HCT116 (cell line): ENCODE measurements at regions not wholly inside any gene's neighbourhood (a gene's known extent, or its start where the extent isn't known, plus 50 kb on each side); places are given as distances from the start of the nearest gene placed in this dataset.

Experiments
- ATAC-seq: fragments of 200-7000 bp; cut with Tn5 transposase; 2 replicates; pipeline ENCODE4 v1.9.1; 2020; ENCODE audit warnings: mild to moderate bottlenecking, moderate library complexity
- BruUV-seq: library from RNA; stranded (reverse); fragments of 400-500 nt; replicated peaks from 2 replicates; lab custom pipeline; 2021; lab: Mats Ljungman, UMichigan
- CTCF ChIA-PET: fragments of 300-600 bp; sonication (Branson Sonifier 250); formaldehyde crosslinking; loops from one replicate; lab custom pipeline; 2021; ENCODE audit warnings: antibody characterized with exemption; lab: Charles Lee
- POLR2A ChIA-PET: fragments of 300-600, 350-600 bp; sonication (Branson Sonifier 250); formaldehyde crosslinking; loops from one replicate; lab custom pipeline; 2021; ENCODE audit warnings: antibody characterized with exemption; lab: Charles Lee
- RAD21 ChIA-PET, 2 experiments: fragments of 300-600 bp; sonication (Branson Sonifier 250); formaldehyde crosslinking; loops; one replicate each; lab custom pipeline; 2023; ENCODE audit warnings: low total read pairs in 2 of 2; ENCODE audit not compliant: uncharacterized antibody in 2 of 2, unreplicated experiment in 2 of 2, low non-redundant PET in 1 of 2; lab: Charles Lee
- DNase-seq: peaks from one replicate; pipeline ENCODE4 v3.0.0-alpha.2; 2010; ENCODE audit warnings: low read depth, low spot score
- H2AFZ ChIP-seq: fragments of 200-600 bp; shearing (Covaris generic), sonication (generic); 2 replicates; pipeline ENCODE4 v1.6.1; 2017; ENCODE audit warnings: low read depth, mixed run types, mixed read lengths, antibody characterized with exemption, low read length; ENCODE audit not compliant: poor library complexity, severe bottlenecking
- H3K27ac ChIP-seq: 2 replicates; pipeline ENCODE4 v1.5.1; 2012; ENCODE audit warnings: low read depth, low read length
- H3K27me3 ChIP-seq: fragments of 200-600 bp; sonication (generic); 2 replicates; pipeline ENCODE4 v1.6.1; 2016; ENCODE audit warnings: mixed run types, low read length, mixed read lengths; ENCODE audit not compliant: insufficient read depth
- H3K36me3 ChIP-seq, 2 experiments: fragments of 200-500 bp in 1 of 2; fragments of 200-600 bp in 1 of 2; sonication (Bioruptor generic) in 1 of 2; sonication (generic) in 1 of 2; 2 replicates each; pipeline versions ENCODE4 v1.5.1 to v1.6.1; 2014 to 2016; ENCODE audit warnings: low read length in 2 of 2, inconsistent platforms in 1 of 2, mixed read lengths in 1 of 2, mixed run types in 1 of 2; ENCODE audit not compliant: insufficient read depth in 2 of 2, control insufficient read depth in 1 of 2
- H3K4me1 ChIP-seq, 2 experiments: fragments of 200-600 bp in 1 of 2; sonication (generic) in 1 of 2; 2 replicates each; pipeline versions ENCODE4 v1.5.1 to v1.6.1; 2012 to 2017; ENCODE audit warnings: low read length in 2 of 2, inconsistent platforms in 1 of 2, mild to moderate bottlenecking in 1 of 2, mixed read lengths in 1 of 2, mixed run types in 1 of 2, moderate library complexity in 1 of 2; ENCODE audit not compliant: insufficient read depth in 2 of 2, control insufficient read depth in 1 of 2
- H3K4me2 ChIP-seq: fragments of 200-600 bp; sonication (generic); 2 replicates; pipeline ENCODE4 v1.6.1; 2017; ENCODE audit warnings: mixed run types, low read length, mixed read lengths
- H3K4me3 ChIP-seq, 2 experiments: fragments of 200-600 bp in 1 of 2; sonication (generic) in 1 of 2; replicated peaks in 1 of 2; 2 replicates each; pipeline ENCODE4 v1.5.1; 2011 to 2016; ENCODE audit warnings: low read length in 2 of 2, control low read depth in 1 of 2, low read depth in 1 of 2, mild to moderate bottlenecking in 1 of 2, mixed read lengths in 1 of 2, mixed run types in 1 of 2
- H3K79me2 ChIP-seq: fragments of 200-600 bp; sonication (generic); 2 replicates; pipeline ENCODE4 v1.6.1; 2017; ENCODE audit warnings: mild to moderate bottlenecking, mixed run types, low read length, moderate library complexity, mixed read lengths; ENCODE audit not compliant: insufficient read depth
- H3K9ac ChIP-seq: fragments of 200-600 bp; sonication (generic); 2 replicates; pipeline ENCODE4 v1.6.1; 2016; ENCODE audit warnings: low read length, mixed read lengths
- H3K9me2 ChIP-seq: fragments of 200-600 bp; sonication (generic), shearing (Covaris generic); 2 replicates; pipeline ENCODE4 v1.6.1; 2017; ENCODE audit warnings: mixed run types, mild to moderate bottlenecking, moderate library complexity; ENCODE audit not compliant: insufficient read depth
- H3K9me3 ChIP-seq, 2 experiments: fragments of 200-500 bp in 1 of 2; fragments of 200-600 bp in 1 of 2; sonication (Bioruptor generic) in 1 of 2; sonication (generic) in 1 of 2; 2 replicates each; pipeline ENCODE4 v1.6.1; 2014 to 2017; ENCODE audit warnings: low read length in 2 of 2, mixed read lengths in 2 of 2, inconsistent platforms in 1 of 2, low read depth in 1 of 2, mild to moderate bottlenecking in 1 of 2, mixed run types in 1 of 2, moderate library complexity in 1 of 2; ENCODE audit not compliant: control insufficient read depth in 1 of 2, insufficient read depth in 1 of 2
- H4K20me1 ChIP-seq: fragments of 200-600 bp; sonication (generic), shearing (Covaris generic); 2 replicates; pipeline ENCODE4 v1.6.1; 2017; ENCODE audit warnings: mixed run types, mild to moderate bottlenecking, moderate library complexity; ENCODE audit not compliant: insufficient read depth
- CBX3 ChIP-seq: IDR thresholded peaks from 2 replicates; pipeline ENCODE4 v1.6.1; 2012; ENCODE audit warnings: low read depth
- ELF1 ChIP-seq: IDR thresholded peaks from 2 replicates; pipeline ENCODE4 v1.6.1; 2012; ENCODE audit warnings: low read depth, borderline replicate concordance
- EZH2 ChIP-seq: fragments of 200-600 bp; sonication (generic); IDR thresholded peaks from 2 replicates; pipeline ENCODE4 v1.6.1; 2017; ENCODE audit warnings: antibody characterized with exemption, mixed run types
- FOSL1 ChIP-seq: IDR thresholded peaks from 2 replicates; pipeline ENCODE4 v1.6.1; 2012; ENCODE audit warnings: low read depth
- JUND ChIP-seq: IDR thresholded peaks from 2 replicates; pipeline ENCODE4 v1.6.1; 2012
- POLR2A ChIP-seq: IDR thresholded peaks from 2 replicates; pipeline ENCODE4 v1.7.0; 2011; ENCODE audit warnings: borderline replicate concordance; ENCODE audit not compliant: insufficient read depth, insufficient read length; ENCODE audit errors: extremely low read depth
- POLR2AphosphoS5 ChIP-seq: IDR thresholded peaks from 2 replicates; pipeline ENCODE4 v1.6.1; 2011; ENCODE audit warnings: mild to moderate bottlenecking, low read depth, low read length, moderate library complexity
- RAD21 ChIP-seq: IDR thresholded peaks from 2 replicates; pipeline ENCODE4 v1.6.1; 2012; ENCODE audit warnings: low read depth, mild to moderate bottlenecking
- SP1 ChIP-seq: IDR thresholded peaks from 2 replicates; pipeline ENCODE4 v1.6.1; 2012; ENCODE audit warnings: low read depth
- ZFX ChIP-seq: fragments of 450-650 bp; IDR thresholded peaks from 2 replicates; pipeline ENCODE4 v1.6.1; 2017
- ZNF274 ChIP-seq: fragments of 200-500 bp; sonication (Bioruptor generic); IDR thresholded peaks from 2 replicates; pipeline ENCODE4 v1.6.1; 2014; ENCODE audit warnings: mild to moderate bottlenecking, low read depth, low read length, inconsistent platforms
- intact Hi-C: fragments of 100-400 bp; cut with micrococcal nuclease; formaldehyde crosslinking; loops from 2 replicates; pipeline ENCODE4 v1.10.0; 2022
- TF ChIP-seq, protein P1 (sequence below): IDR thresholded peaks from 2 replicates; pipeline ENCODE4 v1.6.1; 2012
- TF ChIP-seq, protein P2 (sequence below), 3 experiments: fragments of 200-600 bp in 1 of 3; sonication (generic) in 1 of 3; IDR thresholded peaks in 2 of 3; conservative IDR thresholded peaks in 1 of 3; 2 replicates each; pipeline ENCODE4 v1.5.1; 2012 to 2017; ENCODE audit warnings: low read depth in 2 of 3, low read length in 2 of 3, antibody characterized with exemption in 1 of 3, borderline replicate concordance in 1 of 3, control low read depth in 1 of 3, mild to moderate bottlenecking in 1 of 3, mixed read lengths in 1 of 3, mixed run types in 1 of 3, moderate library complexity in 1 of 3; ENCODE audit not compliant: insufficient read depth in 1 of 3
- TF ChIP-seq, protein P3 (sequence below): IDR thresholded peaks from 2 replicates; pipeline ENCODE4 v1.6.1; 2012; ENCODE audit warnings: low read depth

DNA sequence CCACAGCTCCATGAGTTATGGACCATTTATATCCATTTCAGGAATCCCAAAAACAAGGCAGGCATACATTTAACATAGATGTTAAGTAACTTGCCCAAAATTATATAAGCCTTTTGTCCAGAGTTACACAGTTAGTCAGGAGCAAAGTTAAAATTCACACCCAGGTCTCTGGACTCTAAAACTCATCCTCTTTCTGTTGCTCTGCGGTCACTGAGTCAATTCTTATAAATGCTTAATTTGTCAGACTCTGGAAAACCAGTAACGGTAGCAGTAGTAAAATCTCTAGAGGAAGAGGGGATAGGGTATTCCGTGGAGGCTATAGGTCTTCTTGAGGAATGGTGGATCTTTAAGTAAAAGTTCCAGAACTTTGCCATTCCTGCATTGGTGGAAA lies 223.6 kb upstream of the JUN start:
- RAD21 ChIA-PET: no interaction called here

More for the DNA sequence above, 223.6 kb upstream of the JUN start:
- ChIA-PET POLR2A (no interaction called here), CTCF (no interaction called here)
- Histone ChIP-seq H3K4me3 (no peak overlapping the region), H3K9me2 (no peaks in the 10 kb centered on the region), H3K36me3 (no peaks in the 10 kb centered on the region), H3K4me1 (peaks cover 0 to 6% of the 10 kb centered on the region in 2 experiments; a peak in 1 of 4 replicates), H3K27ac (no peak overlapping the region), H2AFZ (no peak overlapping the region), H3K9ac (no peak overlapping the region), H3K9me3 (no peaks in the 10 kb centered on the region), H4K20me1 (no peaks in the 10 kb centered on the region), H3K79me2 (no peaks in the 10 kb centered on the region), H3K27me3 (no peaks in the 10 kb centered on the region), H3K4me2 (no peak overlapping the region)
- DNase-seq: no peak
- intact Hi-C loops: no loop called here
- BruUV-seq: no TSS peak
- no peak for ATAC-seq
- TF ChIP-seq JUND (no peak), POLR2AphosphoS5 (no peak), CBX3 (no peak), SP1 (no peak), ZFX (no peak), ZNF274 (no peak), ELF1 (no peak), POLR2A (no peak), RAD21 (no peak), EZH2 (no peak), FOSL1 (no peak)
- TF ChIP-seq, protein P1, sequence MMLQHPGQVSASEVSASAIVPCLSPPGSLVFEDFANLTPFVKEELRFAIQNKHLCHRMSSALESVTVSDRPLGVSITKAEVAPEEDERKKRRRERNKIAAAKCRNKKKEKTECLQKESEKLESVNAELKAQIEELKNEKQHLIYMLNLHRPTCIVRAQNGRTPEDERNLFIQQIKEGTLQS: no peak
- TF ChIP-seq, protein P2, sequence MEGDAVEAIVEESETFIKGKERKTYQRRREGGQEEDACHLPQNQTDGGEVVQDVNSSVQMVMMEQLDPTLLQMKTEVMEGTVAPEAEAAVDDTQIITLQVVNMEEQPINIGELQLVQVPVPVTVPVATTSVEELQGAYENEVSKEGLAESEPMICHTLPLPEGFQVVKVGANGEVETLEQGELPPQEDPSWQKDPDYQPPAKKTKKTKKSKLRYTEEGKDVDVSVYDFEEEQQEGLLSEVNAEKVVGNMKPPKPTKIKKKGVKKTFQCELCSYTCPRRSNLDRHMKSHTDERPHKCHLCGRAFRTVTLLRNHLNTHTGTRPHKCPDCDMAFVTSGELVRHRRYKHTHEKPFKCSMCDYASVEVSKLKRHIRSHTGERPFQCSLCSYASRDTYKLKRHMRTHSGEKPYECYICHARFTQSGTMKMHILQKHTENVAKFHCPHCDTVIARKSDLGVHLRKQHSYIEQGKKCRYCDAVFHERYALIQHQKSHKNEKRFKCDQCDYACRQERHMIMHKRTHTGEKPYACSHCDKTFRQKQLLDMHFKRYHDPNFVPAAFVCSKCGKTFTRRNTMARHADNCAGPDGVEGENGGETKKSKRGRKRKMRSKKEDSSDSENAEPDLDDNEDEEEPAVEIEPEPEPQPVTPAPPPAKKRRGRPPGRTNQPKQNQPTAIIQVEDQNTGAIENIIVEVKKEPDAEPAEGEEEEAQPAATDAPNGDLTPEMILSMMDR (IDR thresholded peaks at IDR 0.05 in 2 of 3, conservative IDR thresholded peaks at IDR 0.05 in 1 of 3; ENCODE audit: borderline replicate concordance in 1 of 3, insufficient read depth in 1 of 3, low read depth in 2 of 3, low read length in 2 of 3): no peak
- TF ChIP-seq, protein P3, sequence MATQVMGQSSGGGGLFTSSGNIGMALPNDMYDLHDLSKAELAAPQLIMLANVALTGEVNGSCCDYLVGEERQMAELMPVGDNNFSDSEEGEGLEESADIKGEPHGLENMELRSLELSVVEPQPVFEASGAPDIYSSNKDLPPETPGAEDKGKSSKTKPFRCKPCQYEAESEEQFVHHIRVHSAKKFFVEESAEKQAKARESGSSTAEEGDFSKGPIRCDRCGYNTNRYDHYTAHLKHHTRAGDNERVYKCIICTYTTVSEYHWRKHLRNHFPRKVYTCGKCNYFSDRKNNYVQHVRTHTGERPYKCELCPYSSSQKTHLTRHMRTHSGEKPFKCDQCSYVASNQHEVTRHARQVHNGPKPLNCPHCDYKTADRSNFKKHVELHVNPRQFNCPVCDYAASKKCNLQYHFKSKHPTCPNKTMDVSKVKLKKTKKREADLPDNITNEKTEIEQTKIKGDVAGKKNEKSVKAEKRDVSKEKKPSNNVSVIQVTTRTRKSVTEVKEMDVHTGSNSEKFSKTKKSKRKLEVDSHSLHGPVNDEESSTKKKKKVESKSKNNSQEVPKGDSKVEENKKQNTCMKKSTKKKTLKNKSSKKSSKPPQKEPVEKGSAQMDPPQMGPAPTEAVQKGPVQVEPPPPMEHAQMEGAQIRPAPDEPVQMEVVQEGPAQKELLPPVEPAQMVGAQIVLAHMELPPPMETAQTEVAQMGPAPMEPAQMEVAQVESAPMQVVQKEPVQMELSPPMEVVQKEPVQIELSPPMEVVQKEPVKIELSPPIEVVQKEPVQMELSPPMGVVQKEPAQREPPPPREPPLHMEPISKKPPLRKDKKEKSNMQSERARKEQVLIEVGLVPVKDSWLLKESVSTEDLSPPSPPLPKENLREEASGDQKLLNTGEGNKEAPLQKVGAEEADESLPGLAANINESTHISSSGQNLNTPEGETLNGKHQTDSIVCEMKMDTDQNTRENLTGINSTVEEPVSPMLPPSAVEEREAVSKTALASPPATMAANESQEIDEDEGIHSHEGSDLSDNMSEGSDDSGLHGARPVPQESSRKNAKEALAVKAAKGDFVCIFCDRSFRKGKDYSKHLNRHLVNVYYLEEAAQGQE: no peak
